NCI-H460 (cell line): ENCODE measurements at regions not wholly inside any gene's neighbourhood (a gene's known extent, or its start where the extent isn't known, plus 50 kb on each side); places are given as distances from the start of the nearest gene placed in this dataset.

Experiments used
- DNase-seq: peaks from one replicate; pipeline ENCODE4 v3.0.0-alpha.2; 2016; ENCODE audit warnings: low read depth; ENCODE audit errors: extremely low read depth

DNA sequence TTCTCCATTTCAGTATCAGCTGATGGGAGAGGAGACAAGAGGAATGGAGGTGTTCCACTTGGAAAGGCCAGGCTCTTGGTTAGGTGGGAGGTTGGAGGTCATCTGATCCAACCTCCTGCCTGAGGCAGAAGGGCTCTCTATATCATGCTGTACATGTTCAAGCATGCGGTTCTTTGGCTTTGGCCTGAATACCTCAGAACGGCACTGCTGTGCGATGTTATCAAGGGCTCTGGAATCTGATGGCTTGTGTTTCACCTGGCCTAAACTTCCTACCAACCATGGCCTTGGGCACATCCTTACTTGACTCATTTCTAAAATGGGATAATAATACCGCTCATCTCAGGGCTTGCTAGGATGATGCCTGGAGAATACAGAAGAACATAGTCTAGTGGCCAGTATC is 90.1 kb upstream of the FAM169A start:
- no peak for DNase-seq

DNA sequence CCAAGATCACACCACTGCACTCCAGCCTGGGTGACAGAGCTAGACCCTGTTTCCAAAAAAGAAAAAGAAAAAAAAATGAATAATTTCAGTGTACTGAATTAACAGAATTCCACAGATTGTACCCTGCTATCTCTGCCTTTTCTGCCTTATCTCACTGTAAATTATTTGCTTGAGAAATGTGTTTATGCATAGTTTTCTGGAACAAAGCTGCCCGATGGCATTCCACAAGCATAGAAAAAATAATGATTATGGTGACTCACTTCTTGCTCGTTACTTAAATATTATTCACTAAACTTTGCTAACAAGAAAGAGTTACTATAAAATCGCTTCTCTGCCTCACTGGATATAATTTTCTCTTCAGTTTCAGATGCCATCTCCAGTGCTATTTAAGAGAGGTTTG is 88.7 kb upstream of the FAM169A start:
- no peak for DNase-seq

DNA sequence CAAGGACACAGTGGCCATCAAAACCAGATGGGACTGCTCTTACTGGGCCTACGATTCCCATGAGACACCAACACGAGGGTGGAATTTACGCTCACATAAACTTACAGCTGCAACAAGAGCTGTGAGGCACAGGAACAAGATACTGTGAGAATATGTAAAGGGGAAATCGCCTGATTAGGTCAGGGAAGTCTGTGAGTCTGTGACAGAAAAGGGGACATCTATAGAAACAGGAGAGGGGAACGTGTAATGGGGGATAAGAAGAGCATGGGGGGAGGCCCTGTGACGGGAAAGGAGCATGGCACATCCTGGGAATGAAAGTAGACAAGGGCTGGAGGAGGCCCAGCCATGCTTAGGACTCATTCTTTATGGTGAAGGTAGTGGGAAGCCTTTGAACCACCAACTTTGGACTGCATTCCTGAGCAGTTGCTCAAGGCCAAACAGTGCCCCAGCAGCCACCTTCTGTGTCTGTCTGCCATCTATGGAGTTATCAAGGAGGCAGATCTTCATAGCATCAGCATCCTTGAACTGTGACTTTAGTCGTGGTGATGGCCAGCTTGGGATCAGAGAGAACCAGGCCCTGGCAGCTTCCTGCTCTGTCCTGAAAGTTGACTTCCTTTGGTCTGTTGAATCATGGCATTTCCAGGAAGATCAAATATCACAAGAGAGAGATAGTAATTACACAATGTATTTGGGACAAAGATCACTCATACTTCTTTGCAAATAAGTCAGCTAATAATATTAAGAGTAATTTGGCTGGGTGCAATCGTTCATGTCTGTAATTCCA is 87.9 kb upstream of the FAM169A start:
- DNase-seq = no peak

DNA sequence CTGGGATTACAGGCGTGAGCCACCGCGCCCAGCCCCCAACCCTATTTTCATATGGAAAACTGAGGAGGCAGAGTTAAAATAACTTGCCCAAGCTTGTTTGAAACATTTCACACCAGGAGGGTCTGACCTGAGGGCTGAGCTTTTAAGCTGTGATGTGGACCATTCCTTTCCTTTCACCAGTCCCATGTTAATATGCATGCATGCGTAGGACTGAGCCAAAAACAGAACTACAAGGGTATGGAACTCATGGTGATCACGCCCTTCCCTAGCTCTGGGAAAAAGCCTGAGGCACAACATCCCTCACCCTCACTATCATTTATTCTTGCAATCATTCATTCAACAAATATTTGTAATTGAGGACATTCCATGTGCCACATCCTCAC is 87.4 kb upstream of the FAM169A start:
- DNase-seq = no peak

DNA sequence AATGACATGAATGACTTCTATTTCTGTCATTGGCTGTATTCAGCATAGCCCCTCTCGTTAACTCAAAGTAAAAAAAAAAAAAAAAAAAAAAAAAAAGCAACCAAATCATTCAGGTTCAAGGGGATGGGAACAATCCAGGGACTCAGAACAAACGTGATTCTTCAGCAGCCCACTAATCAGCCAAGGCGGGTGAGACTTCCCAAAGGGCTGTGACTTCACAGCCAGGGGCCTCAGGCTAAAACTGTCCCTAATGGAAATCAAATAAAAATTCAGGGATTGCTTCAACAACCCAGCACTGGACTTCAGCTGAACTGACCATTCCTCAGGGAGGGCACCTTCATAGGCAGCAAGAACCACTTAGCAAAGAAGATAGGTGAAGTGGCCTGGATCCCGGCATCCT is 86.2 kb upstream of the FAM169A start:
- DNase-seq = no peak

DNA sequence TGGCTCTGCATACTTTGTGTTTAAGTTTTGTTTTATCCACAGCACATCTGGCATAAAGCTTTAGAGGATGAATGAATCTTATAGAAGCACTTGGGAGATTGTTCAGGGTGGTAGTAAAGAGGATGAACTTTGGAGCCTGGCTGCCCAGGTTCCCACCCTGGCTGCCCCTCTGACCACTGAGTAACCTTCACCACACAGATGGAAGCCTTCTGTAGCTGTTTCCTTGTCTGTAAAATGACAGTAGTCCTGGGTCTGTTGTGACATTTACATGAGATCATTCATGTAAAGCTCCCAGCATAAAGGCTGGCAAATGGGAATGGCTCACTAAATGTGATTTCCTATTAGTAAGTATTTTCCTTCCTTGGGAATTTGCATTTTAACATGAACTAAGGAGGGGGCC is 85.7 kb upstream of the FAM169A start:
- DNase-seq = no peak

DNA sequence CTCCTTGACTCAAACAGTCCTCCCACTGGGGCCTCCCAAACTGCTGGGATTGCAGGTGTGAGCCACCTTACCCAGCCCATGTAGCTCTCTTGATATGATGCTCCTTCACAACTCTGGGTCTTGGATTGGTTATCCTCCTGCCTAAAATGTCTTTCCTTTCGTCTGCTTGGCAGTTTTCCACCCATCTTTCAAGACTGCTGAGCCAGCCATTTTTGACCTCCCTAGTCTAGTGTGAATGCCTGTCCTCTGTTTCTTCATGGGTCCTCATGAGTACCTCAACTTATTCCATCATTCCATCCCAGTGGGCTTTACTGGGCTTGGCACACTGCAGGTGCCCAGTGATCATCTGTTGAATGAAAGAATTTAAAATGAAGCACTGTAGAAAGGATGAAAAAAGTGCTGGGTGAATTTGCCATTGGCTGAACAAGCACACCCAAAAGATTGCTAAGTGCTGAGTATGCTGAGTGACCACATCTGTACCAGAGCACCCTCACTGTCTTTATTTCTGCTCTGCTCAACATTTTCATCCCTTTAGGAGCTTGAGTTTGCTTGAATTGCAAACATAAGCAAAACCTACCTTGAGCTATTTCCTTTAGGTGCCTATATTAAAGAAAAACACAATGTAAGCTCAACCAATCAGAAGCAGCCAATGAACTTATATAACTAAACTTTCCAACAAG is 84.8 kb upstream of the FAM169A start:
- DNase-seq = no peak

DNA sequence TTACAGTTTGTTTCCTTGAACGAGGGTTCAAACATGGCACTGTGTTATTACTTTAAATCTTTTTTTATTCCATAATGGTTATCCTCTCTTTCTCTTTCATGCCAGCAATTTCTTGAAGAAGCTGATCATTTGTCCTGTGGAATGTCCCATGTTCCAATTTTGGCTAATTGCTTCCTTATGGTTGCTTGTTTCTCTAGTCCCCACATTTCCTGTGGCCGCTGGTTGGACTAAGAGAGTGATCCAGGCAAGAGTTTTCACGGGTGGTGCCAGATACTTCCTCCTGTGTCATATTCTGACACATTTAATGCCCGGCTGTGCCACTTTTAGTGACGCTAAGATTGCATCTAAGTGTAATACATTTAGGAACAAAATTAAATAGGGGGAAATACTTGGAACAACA is 83.8 kb upstream of the FAM169A start:
- DNase-seq = no peak

DNA sequence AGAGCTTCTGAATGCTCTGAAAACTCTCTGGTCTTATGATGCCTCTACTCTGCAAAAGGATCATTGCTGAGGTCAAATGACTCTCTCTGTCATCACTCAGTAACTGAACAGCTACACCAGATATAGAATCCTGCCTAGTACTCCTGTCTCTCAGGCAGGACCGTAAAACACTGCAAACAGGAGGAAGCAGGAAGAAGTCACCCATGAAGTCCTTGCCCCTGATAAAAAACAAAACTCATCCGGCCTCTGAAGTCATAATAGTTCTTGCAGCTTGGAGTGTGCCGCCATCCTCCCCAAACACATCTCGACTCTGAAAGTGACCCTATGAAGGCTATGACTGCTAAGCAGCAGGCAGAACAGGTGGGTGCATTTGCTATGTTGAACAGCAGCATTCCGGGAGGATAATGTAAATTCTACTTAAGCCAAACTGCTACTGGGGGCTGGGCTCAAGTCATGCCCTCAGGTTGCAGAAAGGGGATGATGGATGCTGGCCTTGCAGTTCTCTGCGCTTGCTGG is 81.9 kb upstream of the FAM169A start:
- DNase-seq = no peak

DNA sequence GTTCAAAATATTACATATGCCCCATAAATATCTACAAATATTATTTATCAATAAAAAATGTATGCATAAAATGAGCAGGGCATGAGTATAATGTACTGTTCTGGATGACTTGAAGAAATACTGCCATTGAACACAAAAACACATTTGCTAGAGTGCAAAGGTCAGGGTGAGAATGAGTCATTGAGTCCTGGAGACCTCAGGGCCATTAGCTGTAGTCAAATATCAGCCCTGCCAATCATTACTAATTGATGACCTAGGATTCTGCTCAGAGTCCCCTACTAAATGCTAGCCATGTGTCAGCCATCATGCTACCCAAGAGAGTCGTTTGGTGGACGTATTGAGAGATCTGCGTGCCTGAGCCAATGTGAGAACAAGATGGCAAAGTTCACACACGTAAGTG is 80.3 kb upstream of the FAM169A start:
- DNase-seq = no peak

DNA sequence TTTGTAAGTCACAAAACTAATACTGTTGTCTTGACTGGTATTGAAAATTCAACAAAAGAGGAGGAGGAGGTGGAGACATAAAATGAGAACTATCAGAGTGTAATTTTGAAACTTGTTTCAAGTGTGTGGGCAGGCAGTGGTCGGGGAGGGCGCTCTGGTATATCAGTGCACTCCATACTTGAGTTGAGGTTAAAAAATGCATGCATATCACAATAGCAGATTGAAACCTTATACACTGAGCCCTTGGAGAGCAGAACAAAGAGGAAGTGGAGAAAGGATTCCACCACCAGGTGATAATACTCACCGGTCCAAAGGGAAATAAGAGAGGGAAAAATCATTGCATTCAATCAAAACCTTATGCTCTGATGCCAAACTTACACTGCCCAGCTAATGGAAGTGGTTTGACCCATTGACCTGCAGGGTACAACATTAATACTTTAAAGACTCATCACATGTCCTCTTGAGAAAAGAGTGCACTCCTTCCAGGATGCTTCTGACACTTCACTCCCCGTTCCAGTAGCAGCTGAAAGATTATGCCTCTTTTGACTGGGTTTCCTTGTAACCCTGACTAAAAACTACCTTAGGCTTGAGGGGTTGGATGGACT is 79.5 kb upstream of the FAM169A start:
- DNase-seq = no peak

DNA sequence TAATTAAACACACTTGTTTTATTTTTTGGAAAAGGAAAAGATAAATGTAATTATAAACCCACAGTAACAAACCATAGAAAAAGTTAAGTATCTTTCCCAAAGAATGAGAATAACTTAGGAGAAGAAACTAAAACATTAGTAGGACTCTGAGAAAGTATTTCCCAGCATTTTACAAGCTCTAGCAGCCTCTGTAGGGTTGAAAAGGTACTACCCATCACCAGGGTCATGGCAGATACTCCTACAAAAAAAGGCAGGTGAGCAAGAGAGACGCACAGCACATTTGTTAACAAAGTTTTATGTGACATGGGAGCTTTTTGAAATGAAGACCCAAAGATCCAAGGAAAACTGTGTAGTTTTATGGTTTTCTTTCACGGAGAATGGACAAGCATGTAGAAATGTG is 77.7 kb upstream of the FAM169A start:
- DNase-seq = no peak

DNA sequence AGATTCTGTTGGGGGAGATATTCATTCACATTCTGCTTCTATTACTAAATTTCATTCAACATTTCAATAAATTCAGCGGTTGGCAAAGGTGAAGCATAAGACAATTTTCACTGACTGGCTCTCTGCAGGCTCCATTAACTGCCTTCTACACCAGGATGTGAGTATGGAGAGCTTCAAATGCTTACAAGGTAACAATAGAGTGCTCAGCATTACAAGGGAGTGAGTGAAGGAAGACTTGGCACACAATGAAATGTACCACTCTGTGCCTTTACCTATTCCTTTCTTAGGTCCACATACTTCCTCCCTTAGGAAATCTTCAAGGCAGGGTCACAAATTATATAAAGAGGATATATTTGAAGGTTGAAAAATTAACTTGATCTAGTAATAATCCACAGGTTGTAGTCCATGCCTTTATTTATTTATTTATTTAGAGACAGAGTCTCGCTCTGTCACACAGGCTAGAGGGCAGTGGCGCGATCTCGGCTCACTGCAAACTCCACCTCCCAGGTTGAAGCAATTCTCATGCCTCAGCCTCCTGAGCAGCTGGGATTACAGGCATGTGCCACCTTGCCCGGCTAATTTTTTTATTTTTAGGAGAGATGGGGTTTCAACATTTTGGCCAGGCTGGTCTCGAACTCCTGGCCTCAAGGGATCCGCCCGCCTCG is 76.6 kb upstream of the FAM169A start:
- DNase-seq = no peak

DNA sequence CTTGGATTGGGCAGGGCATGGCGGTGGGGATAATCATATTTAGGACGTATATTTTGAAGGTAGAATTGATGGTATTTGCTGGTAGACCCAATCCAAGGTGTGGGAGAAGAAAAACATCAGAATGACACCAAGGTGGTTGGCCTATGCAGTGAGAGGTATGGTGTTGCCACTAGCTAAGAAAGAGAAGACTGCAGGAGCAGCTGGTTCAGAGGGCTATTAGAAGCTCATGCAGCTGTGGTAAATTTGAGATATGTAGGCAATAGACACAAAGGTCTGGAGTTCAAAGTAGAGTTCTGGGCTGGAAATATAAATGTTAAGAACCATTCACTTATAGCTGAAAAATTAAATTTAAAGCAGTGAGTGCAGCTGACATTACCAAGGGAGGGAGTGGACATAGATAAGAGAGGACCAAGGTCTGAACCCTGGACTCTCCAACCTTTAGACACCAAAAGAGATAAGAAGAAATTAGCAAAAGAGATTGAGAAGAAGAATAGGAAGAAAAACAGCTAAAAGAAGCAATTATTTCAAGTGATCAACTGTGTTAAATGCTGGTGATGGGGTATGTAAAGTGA is 74.7 kb upstream of the FAM169A start:
- no peak for DNase-seq

DNA sequence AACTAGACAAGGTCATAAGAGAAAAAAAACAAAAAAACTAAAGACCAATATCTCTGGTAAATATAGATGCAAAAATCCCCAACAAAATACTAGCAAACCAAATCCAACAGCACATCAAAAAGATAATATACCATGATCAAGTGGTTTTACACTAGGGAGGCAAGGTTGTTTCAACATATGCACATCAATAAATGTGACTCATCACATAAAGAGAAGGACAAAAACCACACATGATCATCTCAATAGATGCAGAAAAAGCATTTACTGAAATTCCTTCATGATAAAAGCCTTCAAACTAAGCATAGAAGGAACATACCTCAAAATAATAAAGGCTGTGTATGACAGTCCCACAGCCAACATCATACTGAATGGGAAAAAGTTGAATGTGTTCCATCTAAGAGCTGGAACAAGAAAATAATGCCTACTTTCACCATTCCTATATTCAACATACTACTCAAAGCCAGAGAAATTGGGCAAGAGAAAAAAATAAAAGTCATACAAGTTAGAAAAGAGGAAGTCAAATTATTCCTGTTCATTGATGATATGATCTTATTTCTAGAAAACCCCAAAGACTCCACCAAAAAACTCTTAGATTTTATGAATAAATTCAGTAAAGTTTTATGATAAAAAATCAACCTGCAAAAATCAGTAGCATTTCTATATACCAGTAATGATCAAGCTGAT is 72.2 kb upstream of the FAM169A start:
- no peak for DNase-seq

DNA sequence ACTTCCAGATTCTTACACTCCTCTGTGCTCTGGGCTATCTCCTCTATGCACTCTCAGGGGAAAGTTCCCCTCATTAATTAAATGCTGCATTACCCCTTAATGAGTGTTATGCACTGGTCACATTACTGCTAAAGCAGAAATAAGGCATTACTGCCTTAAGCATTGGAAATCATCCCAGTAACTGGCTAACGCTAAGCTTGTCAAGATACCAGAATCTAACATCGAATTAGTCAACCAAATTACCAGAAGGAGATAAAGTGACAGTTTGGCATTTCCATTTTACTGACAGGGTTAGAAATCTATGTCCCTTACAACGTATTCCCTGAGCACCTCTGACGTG is 69.5 kb upstream of the FAM169A start:
- no peak for DNase-seq

DNA sequence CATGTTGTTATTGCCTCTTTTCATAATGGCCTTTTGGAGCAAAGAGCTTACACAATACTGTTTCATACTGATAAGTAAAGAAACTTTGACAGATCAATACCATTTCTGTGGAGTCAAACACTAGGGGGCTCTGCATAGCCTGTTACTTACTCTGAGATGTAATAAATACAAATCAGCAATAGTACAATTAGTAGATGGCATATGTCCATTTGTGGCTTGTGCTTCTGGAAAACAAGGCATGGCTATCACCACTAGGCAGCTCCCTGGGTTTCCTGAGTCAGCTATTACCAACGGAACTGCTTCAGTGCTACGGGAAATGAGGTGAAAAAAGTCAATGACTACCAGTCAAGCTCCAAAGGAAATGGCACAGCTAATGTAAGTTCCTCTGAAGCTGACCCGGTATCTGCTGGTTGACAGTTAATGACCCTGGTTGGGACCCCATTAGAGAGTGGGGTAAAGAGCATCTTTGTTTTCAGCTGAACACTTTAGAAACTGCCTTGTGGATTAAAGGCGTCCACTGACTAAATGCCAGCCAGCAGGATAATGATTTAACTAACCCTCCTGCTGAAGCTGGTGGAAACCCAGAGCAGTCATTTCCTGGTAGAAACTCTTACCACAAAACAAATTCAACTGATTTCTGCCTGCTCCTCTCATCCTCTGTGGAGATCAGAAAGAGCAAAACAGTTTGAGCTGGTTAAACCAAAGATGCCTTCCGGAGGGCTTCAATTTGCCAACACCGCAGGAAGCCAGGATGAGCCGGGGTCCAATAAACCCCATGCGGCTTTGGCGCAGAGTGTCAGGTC is 69.0 kb upstream of the FAM169A start:
- no peak for DNase-seq

DNA sequence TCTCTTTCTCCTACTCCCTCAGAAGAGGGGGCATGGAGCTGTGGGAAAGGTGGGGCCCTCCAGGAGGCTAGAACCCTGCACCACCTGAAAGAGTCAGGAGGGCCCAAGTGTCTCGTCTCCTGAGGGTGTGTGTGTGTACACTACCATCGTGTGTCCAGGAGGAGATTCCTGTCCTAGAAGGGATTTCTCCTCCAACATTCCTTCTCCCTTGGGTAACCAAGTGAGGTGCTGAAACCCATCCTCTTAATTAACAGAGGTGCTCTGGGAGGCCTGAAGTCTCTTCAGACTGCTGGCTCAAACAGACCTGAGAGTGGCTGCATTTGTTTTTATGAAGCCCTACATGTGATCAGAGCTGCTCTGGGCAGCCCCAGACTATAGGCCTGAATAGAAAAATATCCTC is 61.1 kb upstream of the FAM169A start:
- DNase-seq = no peak

DNA sequence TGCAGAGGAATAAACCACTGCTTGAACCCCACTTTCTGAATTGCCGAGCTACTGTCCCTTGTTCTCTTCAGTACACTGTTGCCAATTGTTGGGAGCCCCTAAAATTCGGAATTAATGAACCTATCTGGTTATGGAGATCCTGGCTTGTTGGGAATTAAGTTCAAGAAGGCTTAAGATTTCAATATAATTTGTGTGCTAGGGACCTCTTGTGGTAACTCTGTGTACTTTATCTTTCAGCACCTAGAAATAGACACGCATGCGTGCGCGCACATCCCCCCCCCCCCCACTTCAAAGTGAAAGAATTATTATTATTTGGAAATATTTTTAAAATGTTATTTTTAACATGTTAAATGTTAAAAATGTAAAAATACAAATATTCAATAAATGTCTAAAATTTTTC is 53.3 kb upstream of the FAM169A start:
- DNase-seq = peak; percentile 60

DNA sequence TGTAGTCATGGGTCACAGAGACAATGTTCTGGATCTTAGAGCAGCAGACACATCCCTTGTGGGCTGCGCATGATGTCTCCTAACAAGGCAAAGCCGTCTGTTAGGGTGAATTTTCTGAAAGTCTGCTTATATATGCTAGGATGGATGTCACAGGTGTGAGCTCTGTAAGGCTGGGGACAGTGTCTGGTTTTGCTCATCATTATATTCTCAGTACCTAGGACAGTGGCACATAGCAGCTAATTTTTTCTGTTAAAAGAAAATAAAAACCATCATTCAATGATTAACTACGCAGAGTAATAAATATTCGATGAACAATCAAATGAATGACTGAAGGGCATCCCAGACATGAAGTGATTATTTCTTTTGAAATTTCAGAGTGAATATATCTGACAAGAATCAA is 52.9 kb upstream of the FAM169A start:
- no peak for DNase-seq
